GM18520 (cell line): ENCODE measurements at regions not wholly inside any gene's neighbourhood (a gene's known extent, or its start where the extent isn't known, plus 50 kb on each side); places are given as distances from the start of the nearest gene placed in this dataset.
"Not testable (repeated sequence)": the region's sequence is repeated elsewhere in the genome, so short reads cannot be mapped to it uniquely, and the experiment has no call there.

Experiments used
- ATAC-seq: cut with Tn5 transposase; IDR thresholded peaks from one replicate; pipeline ENCODE4 v1.9.1; 2021; ENCODE audit not compliant: unreplicated experiment

DNA sequence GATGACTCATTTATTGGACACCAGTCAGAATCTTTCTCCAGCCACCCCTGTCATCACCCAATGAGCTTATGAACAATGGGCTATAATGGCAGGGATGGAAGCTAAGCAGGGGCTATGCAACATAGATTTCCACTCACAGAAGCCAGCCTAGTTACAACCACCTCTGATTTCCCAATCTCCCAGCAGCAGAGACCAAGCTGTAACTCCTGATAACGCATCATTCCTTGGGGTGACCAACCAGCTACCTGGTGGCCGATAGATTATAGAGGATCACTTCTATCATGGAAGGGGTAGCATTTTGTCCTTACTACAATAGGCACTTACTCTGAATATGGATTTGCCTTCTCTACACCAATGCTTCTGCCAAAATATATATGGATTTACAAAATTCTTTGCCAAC, 302.3 kb upstream of the ATXN7L3B start:
- ATAC-seq = no peak

DNA sequence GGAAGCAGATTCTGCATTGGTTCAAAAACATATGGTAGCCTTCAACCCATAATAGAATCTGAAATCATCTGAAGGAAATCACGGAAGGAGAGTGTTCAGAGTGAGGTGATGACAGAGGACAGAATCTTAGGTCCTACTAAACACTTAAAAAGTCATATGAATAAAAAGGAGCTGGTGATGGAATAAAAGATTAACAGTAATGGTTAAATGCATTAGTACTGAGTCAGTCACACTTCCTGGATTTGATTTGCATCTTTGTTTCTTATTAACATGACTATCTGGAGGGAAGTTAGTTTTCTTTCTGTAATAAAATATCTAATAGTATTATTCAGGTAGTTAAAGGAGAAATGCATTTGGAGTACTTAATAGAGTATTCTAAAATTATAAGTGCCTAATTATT, 296.3 kb upstream of the ATXN7L3B start:
- no peak for ATAC-seq

DNA sequence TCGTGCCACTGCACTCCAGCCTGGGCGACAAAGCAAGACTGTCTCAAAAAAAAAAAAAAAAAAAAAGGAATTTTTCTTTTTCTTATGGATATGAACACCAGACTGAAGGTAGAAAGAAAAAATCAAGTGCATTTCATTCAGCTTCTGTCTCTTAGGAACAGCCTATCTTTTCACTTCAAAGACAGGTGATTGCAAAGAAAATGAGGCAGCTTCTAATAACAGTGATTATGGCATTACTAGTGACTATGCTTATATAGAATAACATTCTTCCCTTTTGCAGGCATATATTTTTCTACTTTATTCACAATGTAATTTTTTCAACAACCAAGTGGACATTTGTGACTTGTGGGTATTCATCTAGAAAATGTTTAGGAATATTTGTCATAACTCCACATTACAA, 295.5 kb upstream of the ATXN7L3B start:
- ATAC-seq = no peak

DNA sequence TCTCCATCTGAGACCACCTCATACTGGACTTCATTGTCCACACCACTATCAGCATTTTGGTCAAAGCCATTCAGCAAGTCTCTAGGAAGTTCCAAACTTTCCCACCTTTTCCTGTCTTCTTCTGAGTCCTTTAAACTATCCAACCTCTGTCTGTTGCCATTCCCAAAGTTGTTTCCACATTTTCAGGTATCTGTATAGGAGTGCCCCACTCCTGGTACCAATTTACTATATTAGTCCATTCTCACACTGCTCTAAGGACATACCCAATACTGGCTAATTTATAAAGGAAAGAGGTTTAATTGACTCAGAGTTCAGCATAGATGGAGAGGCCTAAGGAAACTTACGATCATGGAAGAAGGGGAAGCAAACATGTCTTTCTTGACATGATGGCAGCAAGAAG, 292.2 kb upstream of the ATXN7L3B start:
- no peak for ATAC-seq

DNA sequence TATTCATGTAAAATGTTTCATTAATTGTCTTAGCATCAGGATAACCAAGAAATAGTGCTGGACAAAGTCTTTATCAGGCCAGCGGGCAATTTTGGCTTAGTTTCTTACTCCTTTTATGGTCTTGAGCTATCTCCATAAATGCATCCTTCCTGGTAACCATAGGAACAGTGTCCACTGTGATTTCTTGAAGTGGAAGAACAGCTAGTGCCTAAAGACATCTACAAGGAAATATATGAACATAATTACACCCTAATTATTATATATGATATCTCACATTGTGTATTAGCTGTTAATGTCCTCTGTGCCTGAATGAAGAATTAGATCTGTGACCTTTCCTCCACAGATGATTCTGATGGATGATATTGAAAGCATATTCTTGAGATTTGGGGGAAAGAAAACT, 286.7 kb upstream of the ATXN7L3B start:
- ATAC-seq = no peak

DNA sequence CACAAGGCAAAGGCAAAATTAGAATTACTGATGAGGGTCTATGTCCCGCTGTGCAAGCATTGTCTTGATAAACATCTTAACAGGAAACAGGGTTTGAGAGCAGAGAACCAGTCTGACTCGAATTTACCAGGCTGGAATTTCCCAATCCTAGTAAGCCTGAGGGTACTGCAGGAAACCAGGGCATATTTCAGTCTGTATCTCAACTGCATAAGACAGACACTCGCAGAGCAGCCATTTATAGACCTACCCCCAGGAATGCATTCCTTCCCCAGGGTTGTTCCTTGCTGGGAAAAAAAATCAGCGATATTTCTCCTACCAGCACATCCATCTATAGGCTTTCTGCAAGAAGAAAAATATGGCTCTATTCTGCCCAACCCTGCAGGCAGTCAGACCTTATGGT, 283.8 kb upstream of the ATXN7L3B start:
- not testable (repeated sequence) for ATAC-seq

DNA sequence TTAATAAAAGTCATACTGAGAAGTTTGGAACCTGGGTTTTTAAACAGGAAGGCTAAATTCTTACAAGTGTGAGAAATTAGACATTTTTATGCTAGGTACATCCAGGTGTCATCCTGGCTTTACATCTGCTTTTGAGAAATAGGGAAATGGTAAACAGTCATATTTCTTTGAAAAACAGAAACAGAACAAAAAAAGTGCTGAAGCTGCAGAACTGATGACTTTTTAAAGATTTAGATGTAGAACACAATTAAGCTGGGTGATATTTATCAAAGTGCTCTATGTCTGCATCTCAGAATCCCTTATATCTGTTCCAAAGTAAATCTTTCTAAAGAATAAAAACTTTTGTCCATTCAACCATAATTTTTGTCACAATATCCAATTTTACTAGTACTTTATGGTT, 282.9 kb upstream of the ATXN7L3B start:
- no peak for ATAC-seq

DNA sequence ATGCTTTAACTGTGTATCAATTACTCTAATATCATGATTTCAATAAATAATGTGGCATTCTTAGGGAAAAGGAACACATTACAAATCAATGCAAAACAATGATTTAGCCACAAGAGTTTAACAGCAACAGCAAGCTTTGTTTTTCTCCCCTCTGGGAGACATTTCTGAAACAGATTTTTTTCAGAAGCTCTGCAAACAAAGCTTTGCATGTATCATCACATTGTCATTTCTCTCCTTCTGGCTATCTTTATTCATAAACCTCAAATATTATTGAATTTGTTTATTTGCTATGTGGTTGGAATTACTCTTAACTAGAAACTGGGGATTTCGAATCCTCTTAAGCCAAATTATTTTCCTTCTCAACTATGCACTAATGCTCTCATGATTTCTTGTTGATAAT, 278.4 kb upstream of the ATXN7L3B start:
- ATAC-seq = no peak

DNA sequence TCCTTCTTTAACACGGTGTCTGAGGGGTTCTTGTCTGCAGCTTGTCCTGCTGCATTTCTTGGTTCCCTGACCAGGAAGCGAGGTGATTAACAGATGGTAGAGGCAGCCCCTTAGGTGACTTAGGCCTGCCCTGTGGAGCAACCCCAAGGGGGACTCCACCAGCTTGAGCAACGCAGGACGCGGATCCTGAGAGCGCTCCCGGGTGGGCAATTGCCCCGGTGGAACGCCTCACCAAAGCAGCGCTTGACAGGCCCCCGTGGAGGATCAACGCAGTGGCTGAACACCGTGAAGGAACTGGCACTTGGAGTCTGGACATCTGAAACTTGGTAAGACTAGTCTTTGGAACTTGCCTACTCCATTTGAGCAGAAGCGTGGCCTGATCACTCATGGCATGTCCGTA, 272.9 kb upstream of the ATXN7L3B start:
- no peak for ATAC-seq

DNA sequence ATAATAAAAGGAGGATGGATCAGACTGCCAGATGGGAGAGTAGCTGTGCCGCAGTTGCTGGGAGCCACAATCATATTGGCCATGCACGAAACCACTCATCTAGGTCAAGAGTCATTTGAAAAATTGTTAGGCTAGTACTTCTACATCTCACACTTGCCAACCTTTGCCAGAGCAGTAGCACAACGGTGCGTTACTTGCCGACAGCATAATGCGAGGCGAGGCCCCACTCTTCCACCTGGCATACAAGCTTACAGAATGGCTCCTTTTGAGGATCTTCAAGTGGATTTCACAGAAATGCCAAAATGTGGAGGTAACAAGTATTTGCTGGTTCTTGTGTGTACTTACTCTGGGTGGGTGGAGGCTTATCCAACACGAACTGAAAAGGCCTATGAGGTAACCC, 268.3 kb upstream of the ATXN7L3B start:
- ATAC-seq = not testable (repeated sequence)

DNA sequence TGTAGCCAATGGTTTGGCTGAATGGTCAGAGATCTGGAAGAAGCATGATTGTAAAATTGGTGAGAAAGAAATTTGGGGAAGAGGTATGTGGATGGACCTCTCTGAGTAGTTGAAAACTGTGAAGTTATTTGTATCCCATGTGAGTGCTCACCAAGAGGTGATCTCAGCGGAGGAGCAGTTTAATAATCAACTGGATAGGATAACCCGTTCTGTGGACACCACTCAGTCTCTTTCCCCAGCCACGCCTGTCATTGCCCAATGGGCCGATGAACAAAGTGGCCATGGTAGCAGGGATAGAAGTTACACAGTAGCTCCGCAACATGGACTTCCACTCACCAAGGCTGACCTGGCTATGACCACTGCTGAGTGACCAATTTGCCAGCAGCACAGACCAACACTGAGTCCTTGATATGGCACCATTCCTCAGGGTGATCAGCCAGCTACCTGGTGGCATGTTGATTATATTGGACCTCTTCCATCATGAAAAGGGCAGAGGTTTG, 257.4 kb upstream of the ATXN7L3B start:
- no peak for ATAC-seq

DNA sequence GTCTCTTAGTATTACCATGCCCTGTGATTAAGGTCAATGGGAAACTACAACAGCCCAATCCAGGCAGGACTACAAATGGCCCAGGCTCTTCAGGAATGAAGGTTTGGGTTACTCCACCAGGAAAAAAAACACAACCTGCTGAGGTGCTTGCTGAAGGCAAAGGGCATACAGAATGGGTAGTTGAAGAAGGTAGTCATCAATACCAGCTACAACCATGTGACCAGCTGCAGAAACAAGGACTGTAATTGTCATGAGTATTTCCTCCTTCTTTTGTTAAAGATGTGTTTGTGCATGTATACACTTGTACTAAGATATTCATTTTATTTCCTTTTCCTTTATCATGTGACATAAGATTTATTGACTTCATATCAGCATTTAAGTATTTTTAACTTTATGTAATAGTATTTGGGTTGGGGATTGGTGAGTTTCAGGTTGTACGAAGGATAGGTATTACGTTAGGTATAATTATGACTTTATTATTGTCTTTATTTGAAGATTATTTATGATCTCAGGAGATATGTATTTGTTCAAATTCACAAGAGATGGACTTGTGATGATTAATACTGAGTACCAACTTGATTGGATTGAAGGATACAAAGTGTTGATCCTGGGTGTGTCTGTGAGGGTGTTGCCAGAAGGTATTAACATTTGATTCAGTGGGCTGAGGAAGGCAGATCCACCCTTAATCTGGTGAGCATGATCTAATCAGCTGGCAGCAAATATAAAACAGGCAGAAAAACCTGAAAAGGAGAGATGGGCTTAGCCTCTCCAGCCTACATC, 256.0 kb upstream of the ATXN7L3B start:
- ATAC-seq = not testable (repeated sequence)

DNA sequence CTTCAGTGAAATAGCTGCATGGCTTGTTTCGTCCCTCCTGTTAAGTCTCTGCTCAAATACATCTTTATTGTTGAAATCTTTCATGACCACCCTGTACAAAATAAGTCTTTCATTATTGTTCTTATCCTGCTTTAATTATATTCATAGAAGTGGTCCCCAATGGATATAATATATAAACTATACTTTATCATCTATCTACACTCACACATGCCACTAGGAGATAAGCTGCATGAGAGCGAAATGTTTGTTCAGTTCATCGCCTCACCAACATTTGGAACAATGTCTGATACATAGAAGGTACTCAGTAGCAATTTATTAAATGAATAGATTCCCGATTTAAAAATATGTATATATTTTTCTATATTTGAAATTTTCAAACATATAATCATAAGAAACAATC, 254.0 kb upstream of the ATXN7L3B start:
- ATAC-seq = no peak

DNA sequence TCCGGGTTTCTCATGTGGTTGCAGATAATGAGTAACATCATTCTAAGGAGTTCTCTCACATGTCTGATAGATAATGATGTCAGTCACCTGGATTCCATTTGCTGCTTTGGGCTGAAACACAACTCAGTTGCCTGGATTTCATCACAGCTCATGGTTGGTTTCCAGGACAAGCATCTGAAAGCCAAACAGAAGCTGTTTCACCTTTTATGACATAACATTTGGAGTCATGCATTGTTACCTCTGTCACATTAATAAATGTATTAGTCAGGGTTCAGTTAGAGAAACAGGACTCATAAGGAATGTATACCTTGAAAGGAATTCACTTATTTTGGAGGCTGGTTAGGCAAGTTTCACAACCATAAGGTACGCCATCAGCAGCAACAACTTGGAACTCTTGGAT, 251.9 kb upstream of the ATXN7L3B start:
- ATAC-seq = no peak

DNA sequence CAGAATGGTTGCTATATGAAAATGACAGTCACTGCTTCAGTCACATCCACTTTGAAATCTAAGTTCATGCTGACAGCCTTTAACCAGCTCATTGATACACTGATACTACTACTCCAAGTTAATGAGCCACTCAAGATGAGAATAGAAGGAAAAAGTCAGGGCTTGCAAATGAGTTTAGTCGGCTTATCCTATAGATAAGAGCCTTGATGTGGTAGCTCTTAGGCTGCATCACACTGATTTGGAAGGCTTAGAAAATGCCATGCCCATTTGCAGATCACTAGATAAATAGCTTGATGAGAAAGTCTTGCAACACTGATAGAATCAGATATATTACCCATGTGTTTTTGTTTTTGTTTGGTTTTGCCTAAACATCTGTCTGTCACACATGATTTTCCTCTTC, 251.4 kb upstream of the ATXN7L3B start:
- ATAC-seq = no peak

DNA sequence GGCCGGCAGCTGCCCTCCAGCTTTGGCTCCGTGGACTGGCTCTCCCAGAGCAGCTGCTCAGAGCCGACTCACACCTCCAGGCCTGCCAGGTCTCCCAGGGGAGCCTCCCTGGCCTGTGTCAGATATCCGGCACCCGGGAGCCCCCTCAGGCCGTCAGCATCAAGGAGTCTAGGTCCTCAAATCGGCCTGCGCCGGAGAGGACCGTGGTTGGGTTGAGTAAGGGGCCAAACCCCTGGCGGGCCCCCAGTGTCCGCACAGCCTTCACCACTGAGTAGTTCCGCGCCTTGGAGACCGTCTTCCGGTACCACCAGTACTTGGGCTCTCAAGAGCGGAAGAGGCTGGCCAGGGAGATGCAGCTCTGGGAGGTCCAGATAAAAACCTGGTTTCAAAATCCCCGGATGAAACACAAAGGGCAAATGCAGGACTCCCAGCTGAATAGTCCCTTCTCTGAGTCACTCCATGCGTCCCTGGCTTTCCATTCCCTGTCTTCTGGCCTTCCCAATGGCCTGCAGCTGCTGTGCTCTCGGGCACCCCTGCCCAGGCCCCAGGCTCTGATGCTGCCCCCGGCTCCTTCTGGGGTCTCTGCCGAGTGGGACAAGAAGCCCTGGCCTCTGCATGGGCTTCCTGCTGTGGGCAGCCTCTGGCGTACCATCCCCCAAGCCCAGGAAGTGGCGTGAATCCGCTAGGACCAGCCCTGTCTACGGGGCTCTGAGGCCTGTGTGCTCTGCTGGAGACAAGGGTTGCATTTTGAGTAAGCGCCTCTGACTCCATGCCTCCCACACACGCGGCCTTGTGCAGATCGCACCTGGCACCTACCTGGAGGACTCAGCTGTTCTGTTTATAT, 245.1 kb upstream of the ATXN7L3B start:
- no peak for ATAC-seq

DNA sequence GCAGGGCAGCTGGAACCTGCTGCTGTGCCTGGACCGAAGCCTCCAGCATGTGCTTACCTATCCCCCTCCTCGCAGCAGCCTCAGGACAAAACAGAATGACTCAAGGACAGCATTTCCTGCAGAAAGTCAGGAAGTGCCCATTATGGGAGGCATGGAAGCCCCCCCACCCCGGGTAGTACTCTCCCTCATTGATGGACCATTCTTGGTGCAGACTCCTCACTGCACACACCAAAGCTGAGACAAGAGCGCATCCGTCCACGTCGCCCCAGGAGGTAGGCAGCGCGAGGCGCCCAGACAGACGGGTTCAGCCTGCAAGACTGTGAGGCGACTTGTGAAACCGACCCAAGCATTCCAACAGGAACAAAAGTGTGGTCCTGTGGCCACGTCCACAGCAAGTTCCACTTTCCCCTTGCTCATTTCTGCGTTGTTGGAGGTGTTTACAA, 243.9 kb upstream of the ATXN7L3B start:
- ATAC-seq = no peak

DNA sequence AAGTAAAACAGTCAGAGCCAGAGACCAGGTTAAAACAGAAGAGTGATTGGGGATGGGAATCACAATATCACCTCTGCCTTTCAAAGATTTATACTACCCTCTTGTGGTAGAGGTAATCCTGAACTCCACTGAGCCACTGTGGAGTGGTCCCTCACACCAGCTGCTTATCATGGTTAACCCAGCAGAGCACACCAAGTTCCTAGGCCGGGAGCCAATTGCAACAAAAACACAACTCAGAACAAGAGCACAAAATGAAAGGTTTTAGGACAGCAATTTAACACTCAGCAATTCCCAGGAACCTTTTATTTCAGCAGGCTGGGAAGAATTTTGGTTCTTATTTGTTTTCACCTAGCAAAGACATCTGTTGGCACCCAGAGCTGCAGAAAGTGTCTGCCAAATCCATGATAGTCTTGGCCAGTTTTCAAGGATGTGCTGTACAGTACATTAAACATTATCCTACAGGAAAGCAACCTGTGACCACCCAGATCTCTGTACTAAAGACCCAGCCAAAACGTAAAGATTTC, 220.5 kb upstream of the ATXN7L3B start:
- no peak for ATAC-seq

DNA sequence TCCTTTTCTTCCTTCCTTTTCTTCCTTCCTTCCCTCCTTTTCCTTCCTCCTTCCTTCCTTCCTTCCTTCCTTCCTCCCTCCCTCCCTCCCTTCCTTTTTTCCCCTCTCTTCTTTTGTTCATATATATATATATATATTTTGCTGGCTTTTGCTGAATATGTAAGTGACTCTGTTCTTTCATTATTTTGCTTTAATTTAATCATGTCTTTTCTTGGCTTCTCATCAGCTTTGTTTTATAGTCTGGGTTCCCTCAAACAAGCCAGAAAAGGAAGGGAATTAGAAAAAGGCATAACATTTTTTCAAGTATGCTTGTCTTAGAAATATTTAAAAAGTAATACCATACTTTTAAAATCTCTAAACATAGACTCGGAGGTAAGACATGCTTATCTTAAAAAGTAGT, 219.9 kb upstream of the ATXN7L3B start:
- no peak for ATAC-seq

DNA sequence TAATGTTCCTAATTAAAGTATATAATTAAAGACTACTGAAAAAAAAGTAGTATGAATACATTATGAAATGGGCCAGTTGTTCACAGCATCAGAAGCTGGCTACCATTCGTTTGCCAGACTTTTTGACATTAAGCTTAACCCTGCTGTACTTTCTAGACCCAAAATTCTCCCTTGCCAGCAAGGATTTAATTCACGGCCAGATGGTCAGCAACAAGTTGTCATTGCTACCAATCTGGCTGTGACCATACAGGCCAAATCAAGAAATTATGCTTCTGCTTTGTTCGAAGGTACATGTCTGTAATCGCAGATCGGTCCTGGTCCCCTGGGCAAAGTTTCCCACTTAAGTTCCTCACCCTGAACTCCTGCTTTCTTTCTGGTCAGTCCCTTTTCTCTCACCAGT, 217.7 kb upstream of the ATXN7L3B start:
- ATAC-seq = no peak

DNA sequence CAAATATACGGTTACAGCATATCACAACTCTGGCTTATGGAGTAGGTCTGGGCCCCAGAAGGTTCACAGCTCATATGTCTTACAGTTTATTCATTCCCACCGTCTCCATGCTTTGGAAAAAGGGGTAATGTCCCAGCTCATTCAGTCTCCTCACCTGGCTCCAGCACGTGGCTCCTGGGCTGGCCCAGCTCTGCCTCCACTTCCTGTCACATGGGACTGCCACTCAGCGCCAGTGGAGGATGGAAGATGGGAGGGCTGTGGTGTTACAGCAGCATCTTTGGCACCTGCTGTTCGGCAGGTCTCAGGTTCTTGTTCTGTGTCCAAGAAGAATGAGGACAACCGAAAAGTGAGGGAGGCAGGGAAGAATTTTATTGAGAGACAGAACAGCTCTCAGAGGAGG, 216.3 kb upstream of the ATXN7L3B start:
- ATAC-seq = no peak

DNA sequence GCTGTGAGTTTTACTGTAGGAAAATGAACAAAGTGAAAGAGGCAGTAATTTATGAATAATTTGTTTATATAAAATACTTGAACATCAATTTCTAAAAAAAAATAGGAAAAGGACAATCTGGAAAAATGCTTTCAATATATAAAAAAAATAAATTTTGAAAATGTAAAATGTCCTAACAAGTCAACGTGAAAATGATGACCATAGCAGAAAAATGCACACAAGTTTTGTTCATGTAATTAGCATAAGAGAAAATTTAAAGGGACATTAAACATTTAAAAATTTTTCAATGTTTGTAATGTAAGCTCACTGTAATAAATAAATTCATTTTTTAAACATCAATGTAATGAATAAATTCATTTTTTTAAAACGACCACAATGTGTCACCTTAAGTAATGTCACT, 214.8 kb upstream of the ATXN7L3B start:
- no peak for ATAC-seq
